HG03432 (cell line): ENCODE measurements at regions not wholly inside any gene's neighbourhood (a gene's known extent, or its start where the extent isn't known, plus 50 kb on each side); places are given as distances from the start of the nearest gene placed in this dataset.
"Not testable (repeated sequence)": the region's sequence is repeated elsewhere in the genome, so short reads cannot be mapped to it uniquely, and the experiment has no call there.

Source experiments
- ATAC-seq: cut with Tn5 transposase; IDR thresholded peaks from one replicate; pipeline ENCODE4 v1.9.1; 2021; ENCODE audit warnings: mild to moderate bottlenecking, moderate library complexity; ENCODE audit not compliant: unreplicated experiment

DNA sequence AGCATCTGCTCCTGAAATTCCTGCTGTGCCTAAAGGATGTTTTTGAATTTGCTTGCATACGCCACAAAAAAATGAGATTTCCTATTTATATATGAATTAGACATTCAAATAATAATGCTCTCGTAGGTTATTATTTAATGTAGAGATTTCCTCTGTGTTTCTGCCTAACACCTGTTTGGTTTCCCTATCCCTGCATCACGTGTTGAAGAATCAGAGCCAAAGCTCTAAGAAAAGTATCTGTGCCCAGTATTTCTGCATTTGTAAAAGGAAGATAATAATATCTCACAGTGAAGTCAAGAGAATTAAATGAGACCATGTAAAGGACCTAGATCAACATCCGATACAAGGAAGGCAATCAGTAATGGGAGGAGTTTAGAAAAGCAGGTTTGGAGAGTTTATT lies 179.5 kb downstream of the HNRNPD start:
- ATAC-seq: no peak

DNA sequence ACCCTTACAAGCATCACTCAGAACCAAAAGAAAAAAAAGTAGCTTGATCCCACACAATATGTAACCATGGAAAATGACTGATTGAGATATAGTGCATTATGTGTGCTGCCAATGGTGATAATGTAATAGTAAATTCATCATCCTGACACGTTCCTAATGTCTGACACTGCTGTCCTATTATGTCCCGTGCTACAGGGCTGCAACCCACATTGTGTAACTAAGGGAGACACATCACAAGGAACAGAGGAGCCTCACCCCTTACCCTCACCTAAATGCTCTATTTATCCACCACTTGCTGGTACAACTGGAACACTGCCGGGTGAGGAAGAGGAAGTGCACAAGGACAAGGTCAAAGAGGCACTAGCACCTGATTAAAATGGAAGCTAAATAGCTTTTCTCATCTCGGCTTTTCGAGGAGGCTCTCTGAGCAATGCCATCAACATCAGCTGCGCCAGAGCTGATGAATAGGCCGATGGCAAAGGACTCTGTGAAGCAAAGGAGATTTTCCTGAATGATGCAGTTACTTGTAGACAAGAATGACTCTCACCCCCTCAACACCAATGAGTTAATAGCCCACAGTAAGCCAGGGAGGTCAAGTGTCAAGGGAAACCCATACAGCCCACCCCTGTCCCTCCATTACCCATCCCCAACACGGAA lies 181.6 kb downstream of the HNRNPD start:
- no peak for ATAC-seq

GRCh38 chr4:82181789-82182188 lies 192.0 kb downstream of the HNRNPD start:
- no peak for ATAC-seq

GRCh38 chr4:82172186-82172585 lies 201.6 kb downstream of the HNRNPD start:
- no peak for ATAC-seq

GRCh38 chr4:82171531-82172155 lies 202.1 kb downstream of the HNRNPD start:
- no peak for ATAC-seq

GRCh38 chr4:82149750-82150149 lies 224.0 kb downstream of the HNRNPD start:
- ATAC-seq: no peak

DNA sequence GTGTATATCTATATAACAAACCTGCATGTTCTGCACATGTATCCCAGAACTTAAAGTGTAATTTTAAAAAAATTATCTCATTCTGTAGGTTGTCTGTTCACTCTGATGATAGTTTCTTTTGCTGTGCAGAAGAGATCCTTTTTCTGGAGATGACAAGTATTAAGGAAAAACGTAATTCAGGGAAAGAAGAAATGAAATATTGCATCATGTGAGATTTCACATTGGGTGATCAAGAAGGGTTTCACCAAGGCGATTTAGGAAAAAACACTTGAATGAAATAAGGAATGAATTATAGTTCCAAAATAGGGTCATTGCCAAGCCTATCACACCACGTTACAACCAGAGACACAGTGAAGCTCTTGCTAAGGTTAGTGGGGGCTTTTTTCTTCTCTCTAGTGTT lies 227.9 kb downstream of the HNRNPD start:
- no peak for ATAC-seq

- no peak for ATAC-seq
These were observed 233.4 kb downstream of the HNRNPD start for GRCh38 chr4:82140422-82140821.

GRCh38 chr4:82139287-82139686 lies 234.5 kb downstream of the HNRNPD start:
- ATAC-seq: no peak

GRCh38 chr4:82138374-82138773 lies 235.4 kb downstream of the HNRNPD start:
- ATAC-seq: no peak

DNA sequence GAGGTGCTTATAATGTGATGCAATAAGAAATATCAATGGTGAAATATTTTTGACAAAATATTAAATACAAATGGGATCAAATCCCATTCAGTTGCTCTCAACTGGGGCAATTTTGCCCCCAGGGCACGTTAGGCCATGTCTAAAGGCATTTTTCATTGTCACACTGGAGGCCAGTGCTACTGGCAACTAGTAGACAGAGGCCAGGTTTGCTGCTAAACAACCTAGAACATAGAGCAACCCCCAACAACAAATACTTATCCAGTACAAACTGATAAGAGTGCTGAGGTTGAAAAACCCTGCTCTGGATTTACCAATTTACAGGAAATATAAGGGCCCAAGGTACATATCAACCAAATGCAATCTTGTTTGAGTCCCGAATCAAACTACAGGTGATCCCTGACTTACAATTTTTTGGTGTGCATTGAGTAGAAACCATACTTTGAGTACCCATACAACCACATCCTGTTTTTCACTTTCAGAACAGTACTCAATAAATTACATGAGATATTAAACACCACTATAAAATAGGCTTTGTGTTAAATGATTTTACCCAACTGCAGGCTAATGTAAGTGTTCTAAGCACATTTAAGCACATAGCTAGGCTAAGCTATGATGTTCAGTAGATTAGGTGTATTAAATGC lies 237.5 kb downstream of the HNRNPD start:
- ATAC-seq: no peak

- ATAC-seq: no peak
These were observed 245.4 kb downstream of the HNRNPD start for GRCh38 chr4:82128355-82128754.

- ATAC-seq: no peak
These were observed 247.2 kb downstream of the HNRNPD start for GRCh38 chr4:82126512-82127040.

DNA sequence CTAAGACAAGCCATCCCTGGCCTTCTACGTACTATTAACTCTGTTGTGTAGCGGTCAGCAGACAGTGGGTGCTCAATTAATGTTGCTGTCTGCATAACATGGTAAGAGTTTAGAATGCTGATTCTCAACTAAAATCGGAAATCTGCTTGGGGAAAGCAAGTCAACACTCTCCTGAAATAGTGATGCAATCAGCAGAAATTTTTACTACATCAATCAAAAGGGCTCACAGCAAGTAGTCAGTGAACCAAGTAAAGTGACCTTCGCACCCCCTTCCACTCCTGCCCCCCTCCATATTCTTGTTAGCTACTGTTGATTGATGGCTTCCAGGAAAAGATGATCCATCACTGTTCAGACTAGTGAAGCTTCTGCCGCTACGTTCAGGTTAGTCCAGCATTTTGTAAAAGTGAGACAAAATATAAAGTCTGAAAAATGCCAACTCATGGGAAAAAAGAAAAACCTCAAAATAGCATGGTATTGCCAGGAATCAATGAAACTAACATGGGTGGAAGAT lies 247.9 kb downstream of the HNRNPD start:
- no peak for ATAC-seq

DNA sequence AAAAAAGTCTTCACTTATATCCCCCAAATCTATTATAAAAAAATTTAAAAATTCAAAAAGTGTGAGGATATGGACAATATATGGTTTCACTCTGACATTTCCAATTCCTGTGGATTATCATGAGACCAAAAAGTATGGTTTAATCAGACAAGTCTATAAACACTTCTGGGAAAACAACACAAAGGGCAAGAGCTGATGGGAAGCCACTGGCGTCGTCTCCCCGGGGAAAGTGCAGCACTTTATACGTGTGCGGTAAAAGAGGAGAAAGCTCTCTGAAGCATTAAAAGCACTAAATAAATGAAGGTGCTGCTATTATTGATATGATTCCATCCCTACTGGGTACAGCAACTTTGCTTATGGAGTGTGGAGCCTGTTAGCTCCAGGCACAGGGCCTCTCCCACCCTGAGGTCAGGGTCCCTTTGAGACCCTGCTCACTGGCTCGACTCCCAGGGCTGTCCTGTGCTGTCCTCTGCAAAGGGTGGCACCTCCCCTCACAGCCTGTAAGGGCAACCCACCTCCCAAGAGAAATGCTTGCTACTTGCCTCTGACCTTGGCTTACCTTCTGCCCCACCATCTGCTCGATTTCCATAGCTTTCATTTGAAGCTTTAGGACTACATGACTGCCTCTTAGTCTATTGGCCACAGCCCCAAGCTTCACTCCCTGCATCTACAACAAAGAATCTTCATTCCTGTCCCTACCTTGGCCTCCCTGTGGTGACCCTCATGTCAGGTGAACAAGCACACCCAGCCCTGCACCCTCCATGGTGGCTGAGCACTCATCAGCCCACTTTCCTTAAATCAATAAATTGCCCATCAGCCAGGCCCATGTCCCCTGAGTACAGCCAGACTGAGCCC lies 248.6 kb downstream of the HNRNPD start:
- ATAC-seq: no peak

- no peak for ATAC-seq
These were observed 249.4 kb downstream of the HNRNPD start for GRCh38 chr4:82124365-82124764.

DNA sequence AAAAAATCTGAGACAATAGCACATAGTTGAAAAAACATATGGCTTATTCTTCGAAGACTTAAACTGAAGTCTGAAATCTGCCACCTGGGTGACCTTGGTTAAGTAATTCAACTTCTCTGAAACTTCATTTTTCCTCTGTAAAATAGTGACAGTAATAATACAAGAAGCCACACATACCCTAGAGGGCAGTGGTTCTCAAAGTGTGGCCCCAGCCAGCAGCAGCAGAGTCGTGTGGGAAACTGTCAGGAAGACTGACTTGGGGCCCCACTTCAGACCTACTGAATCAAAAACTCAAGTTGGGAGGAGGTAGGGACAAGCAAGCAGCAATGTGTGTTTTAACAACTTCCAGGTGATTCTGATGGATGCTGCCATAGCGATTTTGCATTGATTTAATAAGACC lies 249.9 kb downstream of the HNRNPD start:
- ATAC-seq: no peak

GRCh38 chr4:82115183-82115582 lies 258.6 kb downstream of the HNRNPD start:
- ATAC-seq: not testable (repeated sequence)

DNA sequence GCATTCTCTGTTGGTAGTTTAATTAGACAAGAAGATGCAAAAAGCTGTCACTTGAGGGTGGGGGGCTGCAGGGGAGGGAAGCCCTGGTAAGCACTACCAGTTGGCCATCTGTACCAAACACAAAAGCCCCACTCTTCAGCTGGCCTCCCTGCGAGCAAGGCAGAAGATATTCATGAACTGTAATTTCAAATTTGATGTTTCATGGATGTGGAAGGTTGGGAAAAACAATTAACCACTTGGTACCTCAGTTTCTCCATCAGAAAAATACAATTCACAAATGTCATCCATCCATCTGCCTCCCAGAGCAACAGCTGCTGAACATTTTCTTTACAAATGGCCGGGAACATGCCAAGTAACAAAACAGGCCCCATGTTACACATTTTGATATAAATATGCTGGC lies 265.3 kb downstream of the HNRNPD start:
- no peak for ATAC-seq

DNA sequence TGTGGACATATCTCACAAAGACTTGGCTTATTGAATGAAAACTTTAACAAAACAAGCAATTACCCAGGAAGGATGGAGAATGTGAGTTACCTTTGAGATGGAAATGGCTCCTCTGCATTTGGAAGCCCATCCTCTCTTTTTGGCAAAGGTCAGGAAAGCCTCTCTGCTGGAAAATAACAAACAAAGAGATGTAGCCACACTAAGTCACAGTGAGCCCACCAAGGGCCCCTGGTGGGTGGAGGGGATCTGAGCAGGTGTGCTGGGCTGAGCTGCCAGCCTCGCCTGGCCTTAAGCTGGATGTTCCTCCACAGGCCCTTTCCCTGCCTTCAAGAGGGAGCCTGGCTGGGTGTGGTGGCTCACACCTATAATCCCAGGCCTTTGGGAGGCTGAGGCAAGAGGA lies 269.2 kb downstream of the HNRNPD start:
- ATAC-seq: no peak
